Body of pancreas (tissue), 4 donors: ENCODE measurements at regions not wholly inside any gene's neighbourhood (a gene's known extent, or its start where the extent isn't known, plus 50 kb on each side); places are given as distances from the start of the nearest gene placed in this dataset.

Experiments used
- POLR2A ChIP-seq, 3 donors: fragments of 450-650 bp; IDR thresholded peaks; one replicate each; pipeline ENCODE4 v1.6.1; 2016; ENCODE audit warnings: antibody characterized with exemption in 3 of 3, mild to moderate bottlenecking in 2 of 3
- TF ChIP-seq, protein P1 (sequence below), 7 experiments: fragments of 450-650 bp in 4 of 7; fragments of 200-600 bp in 3 of 7; sonication (generic) in 3 of 7; IDR thresholded peaks; one replicate each; pipeline ENCODE4 v1.5.1; 2016 to 2019; ENCODE audit warnings: antibody characterized with exemption in 7 of 7

GRCh38 chrX:131741103-131741581 lies 197.3 kb downstream of the OR13H1 start:
- TF ChIP-seq, protein P1, sequence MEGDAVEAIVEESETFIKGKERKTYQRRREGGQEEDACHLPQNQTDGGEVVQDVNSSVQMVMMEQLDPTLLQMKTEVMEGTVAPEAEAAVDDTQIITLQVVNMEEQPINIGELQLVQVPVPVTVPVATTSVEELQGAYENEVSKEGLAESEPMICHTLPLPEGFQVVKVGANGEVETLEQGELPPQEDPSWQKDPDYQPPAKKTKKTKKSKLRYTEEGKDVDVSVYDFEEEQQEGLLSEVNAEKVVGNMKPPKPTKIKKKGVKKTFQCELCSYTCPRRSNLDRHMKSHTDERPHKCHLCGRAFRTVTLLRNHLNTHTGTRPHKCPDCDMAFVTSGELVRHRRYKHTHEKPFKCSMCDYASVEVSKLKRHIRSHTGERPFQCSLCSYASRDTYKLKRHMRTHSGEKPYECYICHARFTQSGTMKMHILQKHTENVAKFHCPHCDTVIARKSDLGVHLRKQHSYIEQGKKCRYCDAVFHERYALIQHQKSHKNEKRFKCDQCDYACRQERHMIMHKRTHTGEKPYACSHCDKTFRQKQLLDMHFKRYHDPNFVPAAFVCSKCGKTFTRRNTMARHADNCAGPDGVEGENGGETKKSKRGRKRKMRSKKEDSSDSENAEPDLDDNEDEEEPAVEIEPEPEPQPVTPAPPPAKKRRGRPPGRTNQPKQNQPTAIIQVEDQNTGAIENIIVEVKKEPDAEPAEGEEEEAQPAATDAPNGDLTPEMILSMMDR (IDR thresholded peaks at IDR 0.05) = peak in 2 of 7 experiments; percentile 76 to 79
- no peak for TF ChIP-seq POLR2A (IDR thresholded peaks at IDR 0.05)
